HG02840 (cell line): ENCODE measurements at regions not wholly inside any gene's neighbourhood (a gene's known extent, or its start where the extent isn't known, plus 50 kb on each side); places are given as distances from the start of the nearest gene placed in this dataset.

Source experiments
- ATAC-seq: cut with Tn5 transposase; IDR thresholded peaks from one replicate; pipeline ENCODE4 v1.9.1; 2021; ENCODE audit warnings: mild to moderate bottlenecking, moderate library complexity, moderate number of reproducible peaks; ENCODE audit not compliant: unreplicated experiment, low FRiP score

DNA sequence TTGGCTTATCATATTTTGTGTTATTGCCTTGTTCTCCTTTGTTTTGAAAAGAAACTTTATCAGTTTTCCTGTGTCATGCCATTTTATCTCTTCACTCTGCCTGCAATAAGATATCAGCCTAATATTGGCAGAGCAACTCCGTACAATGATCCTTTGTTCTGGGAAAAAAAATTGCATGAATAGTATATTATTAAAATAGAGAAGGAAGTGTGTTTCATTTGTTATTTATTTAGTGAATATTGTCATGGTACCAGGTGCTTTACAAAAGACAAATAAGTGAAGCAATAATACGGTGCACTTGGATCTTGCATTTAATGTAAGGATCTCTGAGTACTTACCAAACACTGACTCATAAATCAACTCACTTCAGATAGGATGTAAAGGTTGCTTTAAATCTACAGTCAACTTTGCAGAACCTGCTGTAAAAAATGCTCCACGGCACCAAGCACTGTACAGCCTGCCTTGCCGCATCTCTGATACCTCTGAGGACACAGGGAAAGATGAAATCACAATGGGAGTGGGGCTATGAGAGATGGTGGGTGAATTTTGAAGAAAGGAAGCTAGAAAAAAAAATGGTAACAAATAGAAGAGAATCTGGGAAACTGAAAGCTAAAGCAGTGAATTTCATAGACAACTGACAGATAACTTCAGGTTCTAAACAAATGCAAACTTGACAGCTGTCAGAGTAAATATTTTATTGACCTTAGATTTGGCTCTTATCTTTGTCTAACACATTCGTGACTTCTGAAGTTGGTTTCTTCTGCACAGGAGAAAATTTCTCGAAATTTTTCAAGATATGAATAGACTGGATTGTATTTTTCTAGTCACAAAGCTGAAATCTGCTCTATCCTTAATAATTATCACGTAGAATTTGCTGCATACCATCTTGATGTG, 232.1 kb downstream of the ENC1 start:
- no peak for ATAC-seq

DNA sequence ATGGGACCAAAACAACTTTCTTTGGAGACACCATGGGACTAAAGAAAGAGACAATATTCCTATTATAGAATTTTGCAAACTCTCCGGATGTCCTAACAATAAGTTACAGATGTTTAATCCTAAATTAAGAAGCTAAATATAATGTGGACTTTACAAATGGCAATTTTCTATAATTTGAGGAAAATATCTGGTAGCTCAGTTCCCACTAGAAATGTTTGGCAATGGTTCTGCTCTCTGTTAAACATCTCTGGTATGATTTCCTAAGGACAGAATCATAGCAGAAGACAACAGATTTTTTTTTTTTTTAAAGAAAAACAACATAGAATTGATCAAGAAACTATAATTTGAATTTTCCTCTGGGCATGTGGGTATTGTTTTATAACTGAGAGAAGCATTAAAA, 232.8 kb downstream of the ENC1 start:
- ATAC-seq: no peak

DNA sequence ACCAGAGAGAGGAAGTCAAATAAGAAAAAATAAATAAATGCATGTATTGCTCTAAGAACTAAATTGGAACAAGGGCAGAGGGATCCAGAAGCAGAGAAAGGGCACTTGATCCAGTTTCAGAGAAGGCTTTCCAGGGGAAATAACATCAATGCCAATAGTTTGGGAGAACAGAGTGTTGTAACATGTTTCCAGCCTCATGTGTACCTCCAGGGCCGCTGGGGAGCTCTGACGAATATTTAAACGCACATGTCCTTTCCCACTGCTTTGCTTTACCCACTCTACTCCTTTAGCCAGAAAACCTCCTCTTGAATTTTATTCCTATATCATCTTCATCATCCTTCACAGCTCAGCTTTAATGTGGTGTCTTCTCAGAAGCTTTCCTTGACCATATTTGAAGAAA, 233.7 kb downstream of the ENC1 start:
- no peak for ATAC-seq

DNA sequence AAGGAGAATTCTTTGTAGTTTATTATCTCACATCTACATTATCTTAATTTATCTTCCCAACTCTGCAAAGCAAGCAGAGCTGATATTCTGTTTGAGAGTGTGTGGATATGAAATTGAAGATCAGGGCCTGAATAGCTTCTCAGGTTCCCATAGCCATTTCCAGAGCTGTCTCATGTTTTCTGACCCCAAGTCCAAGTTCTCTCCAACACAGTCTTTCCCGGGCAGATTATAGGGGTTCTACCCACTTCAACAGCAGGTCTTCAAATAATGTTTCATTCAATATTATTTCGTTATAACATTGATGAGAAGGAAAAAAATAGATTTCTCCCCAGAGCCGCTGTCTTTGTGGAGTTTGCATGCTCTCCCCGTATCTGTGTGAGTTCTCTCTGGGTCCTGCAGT, 234.9 kb downstream of the ENC1 start:
- no peak for ATAC-seq

DNA sequence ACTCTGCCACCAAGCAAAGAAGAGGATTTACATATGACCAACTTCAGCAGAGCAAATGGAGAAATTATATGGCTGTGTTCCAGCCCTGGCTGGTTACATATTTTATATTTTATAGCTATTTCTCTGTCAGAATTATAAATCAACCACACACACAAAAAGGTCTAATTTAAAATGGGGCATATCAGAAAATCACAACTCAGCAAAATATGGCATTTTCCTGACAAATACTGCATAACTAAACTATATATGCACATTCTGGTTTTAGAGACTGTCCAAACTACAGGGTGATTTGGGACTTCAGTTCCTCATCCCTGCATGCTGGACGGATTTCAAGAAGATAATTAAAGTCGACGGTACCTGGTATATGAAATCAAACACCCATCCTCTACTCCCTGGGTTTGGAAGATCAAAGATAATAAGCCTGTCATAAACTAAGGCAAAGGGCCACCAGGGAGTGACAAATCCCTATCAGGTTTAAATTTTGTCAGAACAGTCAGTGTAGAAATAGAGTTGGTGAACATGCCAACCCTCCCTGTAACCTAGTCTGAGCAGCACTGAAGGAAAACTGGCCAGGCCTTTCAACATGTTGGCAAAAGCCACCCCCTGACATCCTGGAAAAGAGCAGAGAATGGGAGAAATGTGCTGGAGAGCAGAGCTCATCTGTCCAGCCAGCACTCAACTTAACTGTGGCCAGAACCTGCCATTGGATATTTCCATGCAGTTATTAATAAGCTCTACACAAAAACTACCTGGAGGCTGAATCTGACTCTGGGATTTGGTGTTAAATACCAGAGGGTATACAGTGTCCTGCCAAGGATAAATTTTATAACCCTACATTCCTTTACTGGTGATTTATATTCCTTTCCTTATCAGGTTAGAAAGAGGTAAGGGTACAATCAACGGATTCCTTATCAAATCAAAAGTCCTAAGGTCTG, 235.7 kb downstream of the ENC1 start:
- no peak for ATAC-seq

DNA sequence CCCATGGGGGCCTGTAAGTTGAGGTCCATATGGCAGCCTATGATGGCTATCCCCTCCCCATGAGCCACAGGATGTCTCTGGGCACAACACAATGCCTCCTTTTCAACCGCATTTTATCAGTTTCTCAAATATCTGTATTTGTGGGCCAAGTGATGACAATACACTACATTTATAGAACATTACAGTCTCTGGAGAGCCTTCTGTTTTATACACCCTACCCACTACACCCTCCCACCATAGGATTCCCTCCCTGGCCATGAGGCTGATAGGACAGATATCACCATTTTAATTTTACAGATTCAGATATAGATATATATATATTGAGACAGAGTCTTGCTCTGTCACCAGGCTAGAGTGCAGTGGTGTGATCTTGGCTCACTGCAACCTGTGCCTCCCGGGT, 236.8 kb downstream of the ENC1 start:
- ATAC-seq: no peak

DNA sequence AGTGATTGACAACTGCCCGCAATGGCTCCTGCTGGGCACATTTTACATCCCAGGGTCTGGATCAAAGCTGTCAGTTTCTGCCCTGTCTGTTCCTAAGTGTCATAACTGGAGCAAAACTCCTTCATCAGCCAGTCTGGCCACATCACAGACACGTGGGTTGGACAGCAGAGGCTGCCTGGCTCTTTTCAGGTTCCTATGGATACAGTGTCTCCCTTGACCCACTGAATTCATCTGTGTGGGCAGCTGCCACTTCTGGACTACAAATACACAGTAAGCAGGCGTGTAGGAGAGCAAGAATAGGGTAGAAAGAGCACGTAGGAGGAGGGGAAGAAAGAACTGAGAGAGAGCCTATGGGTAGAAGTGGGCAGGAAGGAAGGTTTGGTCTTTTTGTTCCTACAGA, 238.0 kb downstream of the ENC1 start:
- no peak for ATAC-seq

DNA sequence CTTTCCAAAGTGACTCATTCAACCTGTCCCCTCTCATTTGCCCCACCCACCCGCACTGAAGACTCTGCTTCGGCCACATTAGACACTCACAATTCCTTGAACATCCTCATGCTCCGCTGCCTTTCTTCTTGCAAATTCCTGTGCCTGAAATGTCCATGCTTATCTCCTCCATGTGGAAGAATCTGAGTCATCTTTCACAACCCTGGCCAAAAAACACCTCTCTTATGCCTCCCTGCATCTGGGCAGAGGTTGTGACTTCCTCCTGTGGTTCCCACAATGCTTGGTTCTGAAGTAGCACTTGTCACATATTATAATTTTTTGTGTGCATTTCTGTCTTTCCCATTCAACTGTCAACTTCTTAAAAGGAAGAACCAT, 238.6 kb downstream of the ENC1 start:
- no peak for ATAC-seq

DNA sequence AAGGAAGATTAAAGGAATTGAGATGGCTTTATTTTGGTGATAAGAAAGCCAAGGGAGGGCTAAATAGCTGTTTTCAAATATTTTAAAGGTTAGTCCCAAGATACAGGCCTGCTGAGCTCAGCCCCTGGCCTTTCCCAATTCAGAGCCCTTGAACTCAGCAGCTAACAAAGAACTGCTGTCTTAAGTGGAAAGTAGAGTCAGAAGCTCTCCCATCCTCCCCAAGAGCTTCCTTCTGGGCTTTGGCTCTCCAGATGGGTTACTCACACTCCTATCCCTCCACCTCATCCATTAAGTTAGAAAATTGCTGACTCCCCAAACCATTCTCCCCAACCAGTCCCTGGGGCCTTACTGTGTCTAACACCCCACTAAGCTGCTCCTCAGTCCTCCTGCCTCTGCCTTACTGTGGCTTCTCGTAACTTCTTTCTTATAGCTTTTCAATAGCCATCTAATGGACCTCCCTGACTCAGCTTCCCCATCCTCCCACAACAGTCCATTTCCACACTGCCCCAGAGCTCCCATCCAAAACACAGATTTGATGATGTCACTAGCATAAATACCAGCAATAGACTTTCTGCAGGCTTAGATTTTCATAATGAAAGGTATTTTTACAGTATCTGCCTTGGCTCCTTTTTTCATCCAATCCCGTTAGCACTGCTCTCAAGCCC, 239.1 kb downstream of the ENC1 start:
- ATAC-seq: no peak

DNA sequence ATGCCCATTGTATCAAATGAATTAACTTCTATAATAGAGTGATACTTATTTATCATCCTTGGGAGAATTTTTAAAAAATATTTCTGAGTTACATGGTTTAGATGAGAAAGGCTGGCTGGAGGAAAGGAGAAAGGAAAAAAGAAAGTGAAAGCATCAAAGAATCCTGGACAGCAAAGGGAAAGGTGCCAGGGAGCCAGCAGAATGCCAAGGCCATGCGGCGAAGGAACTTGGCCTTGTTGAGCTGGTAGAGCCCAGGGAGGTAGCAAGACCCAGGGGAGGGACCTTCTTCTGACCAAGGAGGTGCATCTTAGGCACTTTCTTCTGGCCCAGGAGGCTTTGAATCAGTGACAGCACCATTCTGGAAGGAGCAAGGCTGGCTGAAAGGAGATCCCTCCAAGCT, 240.5 kb downstream of the ENC1 start:
- ATAC-seq: no peak

DNA sequence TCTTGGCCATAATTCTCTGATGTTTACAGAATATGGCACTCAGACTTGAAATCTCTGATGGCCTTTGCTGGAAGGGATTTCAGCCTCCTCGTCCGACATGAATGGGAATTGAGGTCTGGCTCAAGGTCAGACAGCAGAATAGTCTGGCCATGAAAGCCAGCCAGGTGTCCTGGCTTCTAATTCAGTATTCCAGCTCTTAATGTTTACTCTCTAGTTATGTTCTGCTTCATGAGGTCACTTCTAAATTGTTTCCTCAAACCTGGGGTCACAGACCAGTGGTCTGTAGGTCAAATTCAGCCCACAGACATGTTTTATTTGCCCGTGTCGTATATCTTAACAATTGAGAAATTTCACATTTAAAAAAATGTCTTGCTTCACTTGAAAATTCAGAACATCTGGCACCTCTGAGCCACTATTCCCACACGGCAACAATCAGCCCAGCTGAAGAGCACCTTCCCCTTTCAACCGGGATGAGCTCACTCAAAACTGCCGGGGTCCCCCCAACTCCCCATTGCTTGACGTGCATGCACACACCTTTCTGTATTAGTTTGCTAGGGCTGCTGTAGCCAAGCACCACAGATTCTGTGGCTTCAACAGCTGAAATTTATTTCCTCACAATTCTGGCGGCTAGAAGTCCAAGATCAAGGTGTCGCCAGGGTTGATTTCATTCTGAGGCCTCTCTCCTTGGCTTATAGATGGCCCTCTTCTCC, 243.5 kb downstream of the ENC1 start:
- ATAC-seq: no peak

DNA sequence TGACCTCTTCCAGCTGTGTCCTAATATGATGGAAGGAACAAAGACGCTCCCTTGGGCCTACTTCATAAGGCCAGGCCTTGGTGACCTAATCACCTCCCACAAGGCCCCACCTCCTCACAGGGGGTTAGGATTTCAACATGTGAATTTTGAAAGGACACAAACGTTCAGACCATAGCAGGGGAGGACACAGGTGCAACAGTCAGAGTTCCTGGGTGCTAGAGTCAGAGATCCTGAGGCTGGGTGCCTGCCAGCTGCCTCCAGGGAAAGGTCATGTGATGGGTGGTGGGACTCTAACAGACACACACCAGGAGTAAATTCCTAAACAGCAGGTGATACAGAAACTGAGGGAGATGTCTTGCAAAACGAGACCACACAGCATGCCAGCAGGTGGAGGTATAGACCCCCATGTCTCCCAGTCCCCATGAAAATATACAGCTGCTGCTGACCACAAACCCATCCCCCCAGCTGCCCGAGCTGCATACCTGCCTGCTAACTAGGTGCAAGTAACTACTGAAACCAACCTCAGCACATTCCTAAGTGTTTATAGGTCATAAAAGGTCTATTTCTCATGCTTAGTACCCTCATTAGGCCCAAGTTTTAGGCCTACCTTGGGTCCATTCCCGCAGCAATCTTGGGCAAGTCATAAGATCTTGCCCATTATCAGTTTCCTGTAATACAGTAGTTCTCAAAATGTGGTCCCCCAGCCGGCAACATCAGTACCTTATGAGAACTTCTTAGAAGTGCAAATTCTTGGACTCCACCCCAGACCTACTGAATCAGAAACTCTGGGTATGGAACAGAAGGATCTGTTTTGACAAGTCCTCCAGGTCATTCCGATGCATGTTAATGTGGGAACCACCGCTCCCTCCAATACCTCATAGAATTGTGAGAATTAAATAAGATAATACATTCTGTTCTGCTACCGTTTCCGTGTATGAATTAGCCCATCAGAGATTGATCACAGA, 245.3 kb downstream of the ENC1 start:
- no peak for ATAC-seq

DNA sequence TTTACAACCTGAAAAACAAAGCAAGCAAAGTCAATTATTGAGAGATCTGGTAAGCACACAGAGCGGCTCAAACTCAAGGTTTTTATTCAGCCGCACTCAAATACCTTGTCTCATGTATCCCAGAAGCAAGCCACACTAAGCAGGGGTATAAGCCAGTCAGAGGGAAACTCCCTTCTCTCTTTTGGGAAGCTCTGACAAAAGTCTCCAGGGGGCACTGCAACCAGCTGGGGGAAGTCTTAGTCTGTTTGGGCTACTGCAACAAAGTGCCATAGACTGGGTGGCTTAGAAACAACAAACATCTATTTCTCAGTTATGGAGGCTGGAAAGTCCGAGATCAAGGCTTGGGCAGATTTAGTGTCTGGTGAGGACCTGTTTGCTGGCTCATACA, 246.0 kb downstream of the ENC1 start:
- no peak for ATAC-seq

DNA sequence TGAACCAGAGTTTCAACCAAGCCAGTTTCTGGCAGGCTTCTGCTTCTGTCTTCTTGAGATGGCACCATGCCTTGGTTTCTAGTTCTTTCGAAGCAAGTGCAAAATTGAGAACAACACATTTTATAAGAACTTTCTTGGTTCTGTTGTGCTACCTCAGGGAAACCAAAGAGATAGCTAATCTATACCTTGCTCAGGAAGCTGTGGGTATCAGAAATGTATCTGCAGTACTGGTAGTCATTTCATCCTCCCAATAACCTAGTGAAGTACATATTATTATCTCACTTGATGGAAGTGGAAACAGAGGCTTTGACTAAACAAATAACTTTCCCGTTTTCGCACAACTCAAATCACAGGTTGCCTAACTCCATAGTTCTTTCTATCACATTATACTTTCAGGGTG, 246.6 kb downstream of the ENC1 start:
- ATAC-seq: no peak

DNA sequence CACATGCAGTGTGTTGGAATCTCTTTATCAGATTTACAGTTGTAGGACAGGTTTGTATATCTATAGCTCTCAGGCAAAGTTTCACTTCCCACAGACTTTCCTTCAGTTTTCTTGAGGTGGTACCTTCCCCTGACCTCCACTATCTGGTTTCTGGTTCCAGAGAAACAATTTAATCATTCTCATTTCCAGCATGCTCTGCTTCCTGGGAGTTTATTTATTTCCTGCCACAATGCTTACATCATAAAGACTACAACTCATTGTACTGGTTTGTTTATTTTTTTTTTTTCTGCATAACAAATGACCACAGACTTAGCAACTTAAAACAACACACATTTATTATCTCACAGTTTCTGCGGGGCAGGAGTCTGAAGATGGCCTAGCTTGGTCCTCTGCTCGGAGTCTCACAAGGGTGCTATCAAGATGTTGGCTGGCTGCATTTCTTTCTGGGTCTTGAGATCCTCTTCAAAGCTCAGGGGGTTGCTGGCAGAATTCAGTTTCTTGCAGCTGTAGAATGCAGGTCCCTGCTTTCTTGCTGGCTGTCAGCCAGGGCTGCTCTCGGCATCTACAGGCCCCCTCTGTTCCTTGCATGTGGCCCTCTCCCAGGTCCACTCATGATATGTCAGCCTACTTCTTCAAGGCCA, 247.7 kb downstream of the ENC1 start:
- no peak for ATAC-seq

DNA sequence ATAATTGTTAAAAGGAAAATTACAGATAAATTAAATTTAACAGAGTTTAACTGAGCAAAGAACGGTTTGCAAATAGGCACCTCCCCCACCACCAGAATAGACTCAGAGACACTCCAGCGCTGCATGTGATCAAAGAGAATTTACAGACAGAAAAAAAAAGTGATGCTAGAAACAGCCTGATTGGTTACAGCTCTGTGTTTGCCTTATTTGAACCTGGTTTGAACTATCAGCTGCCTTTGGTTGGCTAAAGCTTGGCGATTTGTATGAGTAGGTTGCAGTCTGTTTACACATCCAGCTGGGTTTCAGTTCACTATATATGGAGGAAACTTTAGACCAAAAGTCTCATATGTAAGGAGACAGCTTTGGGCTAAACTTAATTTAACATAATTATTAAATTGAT, 249.1 kb downstream of the ENC1 start:
- no peak for ATAC-seq

DNA sequence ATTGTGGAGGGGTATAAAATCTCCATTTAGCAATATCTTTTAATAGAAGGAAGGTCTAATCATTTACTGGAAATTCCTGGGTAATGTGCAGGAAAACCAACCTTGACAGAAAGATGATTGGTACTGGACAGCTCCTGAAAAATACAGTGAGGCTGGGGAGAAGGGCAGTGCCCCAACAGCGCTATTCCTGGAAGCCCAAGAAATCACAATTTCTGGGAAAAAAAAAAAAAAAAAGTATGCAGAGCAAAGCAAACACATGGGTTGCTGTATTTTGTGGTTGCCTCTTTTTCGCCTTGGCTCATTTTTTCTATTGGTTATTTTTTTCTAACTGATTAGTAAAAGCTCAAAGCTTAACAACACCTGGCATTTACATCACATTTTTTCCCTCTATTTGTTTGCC, 249.7 kb downstream of the ENC1 start:
- ATAC-seq: no peak

DNA sequence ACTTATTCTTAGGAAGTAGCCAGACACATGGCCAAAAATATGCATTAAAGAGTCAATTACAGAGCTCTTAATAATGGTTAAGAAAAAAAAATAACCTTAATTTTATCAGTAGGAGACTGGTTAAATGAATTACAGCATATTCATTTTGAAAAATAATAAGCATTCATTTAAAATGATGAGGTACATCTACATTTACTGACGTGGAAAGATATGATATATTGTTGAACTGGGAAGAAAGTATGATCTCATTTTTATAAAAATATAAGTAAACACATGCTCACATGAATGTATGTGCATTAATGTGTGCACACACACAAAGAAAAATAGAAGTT, 250.3 kb downstream of the ENC1 start:
- no peak for ATAC-seq
